ENCODE measurements at regions not wholly inside any gene's neighbourhood (a gene's known extent, or its start where the extent isn't known, plus 50 kb on each side); places are given as distances from the start of the nearest gene placed in this dataset.
A peak's percentile ranks its signal among the peaks of the same experiment; 100 is the strongest.

- Mint-ChIP-seq H3K4me1 (no peaks in the 10 kb centered on the region), H3K27ac (no peak overlapping the region)
- ATAC-seq (ENCODE audit: low read depth in 2 of 2): no peak
Observed at GRCh38 chr5:88515881-88516819, 247.5 kb upstream of the TMEM161B start.

GRCh38 chr5:88515068-88515467 is 246.4 kb upstream of the TMEM161B start:
- Histone ChIP-seq H3K9me3 (ENCODE audit: control insufficient read depth in 2 of 2, low read length in 2 of 2) (no peaks in the 10 kb centered on the region), H3K4me1 (ENCODE audit: control insufficient read depth, insufficient read depth, low read length, poor library complexity, severe bottlenecking) (no peaks in the 10 kb centered on the region), H3K27me3 (ENCODE audit: control insufficient read depth, insufficient read depth, low read length) (peaks cover 3% of the 10 kb centered on the region), H3K4me3 (ENCODE audit: low read depth, low read length) (no peak overlapping the region), H3K27ac (ENCODE audit: insufficient read depth, low read length, poor library complexity, severe bottlenecking) (no peak overlapping the region), H3K36me3 (ENCODE audit: control insufficient read depth, insufficient read depth, low read length) (no peaks in the 10 kb centered on the region)
- ATAC-seq (ENCODE audit: low read depth in 2 of 2) (no peak), DNase-seq (no peak)
- Mint-ChIP-seq H3K9me3 (peaks cover 0 to 9% (median 0%) of the 10 kb centered on the region in 7 donors), H3K27ac (no peak overlapping the region), H3K27me3 (peaks cover 4% of the 10 kb centered on the region), H3K36me3 (no peaks in the 10 kb centered on the region), H3K4me1 (no peaks in the 10 kb centered on the region), H3K4me3 (no peak overlapping the region)

More at GRCh38 chr5:88515881-88516819, 247.5 kb upstream of the TMEM161B start:
- no peak for DNase-seq
- Histone ChIP-seq H3K27ac (ENCODE audit: insufficient read depth, low read length, poor library complexity, severe bottlenecking) (no peak overlapping the region), H3K4me1 (ENCODE audit: control insufficient read depth, insufficient read depth, low read length, poor library complexity, severe bottlenecking) (no peaks in the 10 kb centered on the region), H3K36me3 (ENCODE audit: control insufficient read depth, insufficient read depth, low read length) (no peaks in the 10 kb centered on the region), H3K4me3 (ENCODE audit: low read depth, low read length) (no peak overlapping the region), H3K27me3 (ENCODE audit: control insufficient read depth, insufficient read depth, low read length) (peaks cover 3% of the 10 kb centered on the region), H3K9me3 (ENCODE audit: control insufficient read depth in 2 of 2, low read length in 2 of 2) (no peaks in the 10 kb centered on the region)
- Mint-ChIP-seq H3K4me3 (no peak overlapping the region), H3K36me3 (no peaks in the 10 kb centered on the region), H3K27me3 (peaks cover 4% of the 10 kb centered on the region), H3K9me3 (peaks cover 0 to 12% (median 0%) of the 10 kb centered on the region in 7 donors)

- Histone ChIP-seq H3K27ac (ENCODE audit: insufficient read depth, low read length, poor library complexity, severe bottlenecking) (no peak overlapping the region), H3K4me1 (ENCODE audit: control insufficient read depth, insufficient read depth, low read length, poor library complexity, severe bottlenecking) (no peaks in the 10 kb centered on the region), H3K9me3 (ENCODE audit: control insufficient read depth in 2 of 2, low read length in 2 of 2) (no peaks in the 10 kb centered on the region), H3K4me3 (ENCODE audit: low read depth, low read length) (no peak overlapping the region), H3K27me3 (ENCODE audit: control insufficient read depth, insufficient read depth, low read length) (peaks cover 5% of the 10 kb centered on the region), H3K36me3 (ENCODE audit: control insufficient read depth, insufficient read depth, low read length) (no peaks in the 10 kb centered on the region)
- no peak for ATAC-seq (ENCODE audit: low read depth in 2 of 2)
- no peaks in the 10 kb centered on the region for H3K36me3 Mint-ChIP-seq
- H3K4me3 Mint-ChIP-seq: no peak overlapping the region
- no peak overlapping the region for H3K27ac Mint-ChIP-seq
- H3K9me3 Mint-ChIP-seq: peaks cover 0 to 2% (median 0%) of the 10 kb centered on the region in 7 donors
- peaks cover 26% of the 10 kb centered on the region for H3K27me3 Mint-ChIP-seq
- no peak for DNase-seq
- no peaks in the 10 kb centered on the region for H3K4me1 Mint-ChIP-seq
Observed at GRCh38 chr5:88509403-88509802, 240.8 kb upstream of the TMEM161B start.

GRCh38 chr5:88507261-88507660 is 238.6 kb upstream of the TMEM161B start:
- no peak overlapping the region for H3K27ac Mint-ChIP-seq
- no peak overlapping the region for H3K27ac ChIP-seq (ENCODE audit: insufficient read depth, low read length, poor library complexity, severe bottlenecking)
- no peak for ATAC-seq (ENCODE audit: low read depth in 2 of 2)
- peaks cover 9% of the 10 kb centered on the region for H3K4me1 ChIP-seq (ENCODE audit: control insufficient read depth, insufficient read depth, low read length, poor library complexity, severe bottlenecking)
- H3K9me3 ChIP-seq (ENCODE audit: control insufficient read depth in 2 of 2, low read length in 2 of 2): no peaks in the 10 kb centered on the region
- peaks cover 0 to 5% (median 0%) of the 10 kb centered on the region in 7 donors for H3K9me3 Mint-ChIP-seq
- peaks cover 3% of the 10 kb centered on the region for H3K27me3 ChIP-seq (ENCODE audit: control insufficient read depth, insufficient read depth, low read length)
- H3K4me1 Mint-ChIP-seq: peaks cover 0 to 15% (median 7%) of the 10 kb centered on the region in 4 donors
- H3K36me3 ChIP-seq (ENCODE audit: control insufficient read depth, insufficient read depth, low read length): no peaks in the 10 kb centered on the region
- H3K4me3 ChIP-seq (ENCODE audit: low read depth, low read length): no peak overlapping the region
- DNase-seq: no peak
- H3K36me3 Mint-ChIP-seq: no peaks in the 10 kb centered on the region
- peaks cover 32% of the 10 kb centered on the region for H3K27me3 Mint-ChIP-seq
- H3K4me3 Mint-ChIP-seq: no peak overlapping the region

- DNase-seq: no peak
- no peak overlapping the region for H3K27ac ChIP-seq (ENCODE audit: insufficient read depth, low read length, poor library complexity, severe bottlenecking)
- no peaks in the 10 kb centered on the region for H3K9me3 ChIP-seq (ENCODE audit: control insufficient read depth in 2 of 2, low read length in 2 of 2)
- Mint-ChIP-seq H3K27me3 (peaks cover 27% of the 10 kb centered on the region), H3K27ac (peak overlapping the region in 1 of 3 donors; percentile 90), H3K4me3 (peak overlapping the region; percentile 78 to 97 (median 94)), H3K4me1 (peaks cover 0 to 24% (median 15%) of the 10 kb centered on the region in 4 donors), H3K36me3 (no peaks in the 10 kb centered on the region), H3K9me3 (peaks cover 0 to 5% (median 0%) of the 10 kb centered on the region in 7 donors)
- ATAC-seq (ENCODE audit: low read depth in 2 of 2): no peak
- peaks cover 9% of the 10 kb centered on the region for H3K4me1 ChIP-seq (ENCODE audit: control insufficient read depth, insufficient read depth, low read length, poor library complexity, severe bottlenecking)
- peak overlapping the region; percentile 93 for H3K4me3 ChIP-seq (ENCODE audit: low read depth, low read length)
- peaks cover 2% of the 10 kb centered on the region for H3K27me3 ChIP-seq (ENCODE audit: control insufficient read depth, insufficient read depth, low read length)
- H3K36me3 ChIP-seq (ENCODE audit: control insufficient read depth, insufficient read depth, low read length): no peaks in the 10 kb centered on the region
Observed at GRCh38 chr5:88503406-88503805, 234.8 kb upstream of the TMEM161B start.

- Mint-ChIP-seq H3K9me3 (peaks cover 0 to 5% (median 0%) of the 10 kb centered on the region in 7 donors), H3K4me3 (peak overlapping the region; percentile 78 to 97 (median 94)), H3K36me3 (no peaks in the 10 kb centered on the region), H3K4me1 (peaks cover 0 to 24% (median 15%) of the 10 kb centered on the region in 4 donors), H3K27ac (peak overlapping the region; percentile 90 to 97 (median 91)), H3K27me3 (peaks cover 23% of the 10 kb centered on the region)
- DNase-seq: peak in 1 of 3 donors; percentile 44
- H3K9me3 ChIP-seq (ENCODE audit: control insufficient read depth in 2 of 2, low read length in 2 of 2): no peaks in the 10 kb centered on the region
- H3K4me3 ChIP-seq (ENCODE audit: low read depth, low read length): peak overlapping the region; percentile 93
- H3K4me1 ChIP-seq (ENCODE audit: control insufficient read depth, insufficient read depth, low read length, poor library complexity, severe bottlenecking): peaks cover 9% of the 10 kb centered on the region
- H3K27ac ChIP-seq (ENCODE audit: insufficient read depth, low read length, poor library complexity, severe bottlenecking): peak overlapping the region; percentile 36
- H3K36me3 ChIP-seq (ENCODE audit: control insufficient read depth, insufficient read depth, low read length): no peaks in the 10 kb centered on the region
- H3K27me3 ChIP-seq (ENCODE audit: control insufficient read depth, insufficient read depth, low read length): peaks cover 2% of the 10 kb centered on the region
- ATAC-seq (ENCODE audit: low read depth in 2 of 2): no peak
Observed at GRCh38 chr5:88503041-88503345, 234.3 kb upstream of the TMEM161B start.

- peaks cover 23% of the 10 kb centered on the region for H3K27me3 Mint-ChIP-seq
- DNase-seq (peak in 2 of 3 donors; percentile 28 to 78), ATAC-seq (ENCODE audit: low read depth in 2 of 2) (peak; percentile 66 to 67)
- no peaks in the 10 kb centered on the region for H3K36me3 ChIP-seq (ENCODE audit: control insufficient read depth, insufficient read depth, low read length)
- H3K9me3 ChIP-seq (ENCODE audit: control insufficient read depth in 2 of 2, low read length in 2 of 2): no peaks in the 10 kb centered on the region
- H3K9me3 Mint-ChIP-seq: peaks cover 0 to 5% (median 0%) of the 10 kb centered on the region in 7 donors
- H3K4me3 Mint-ChIP-seq: peak overlapping the region; percentile 78 to 97 (median 94)
- peak overlapping the region; percentile 93 for H3K4me3 ChIP-seq (ENCODE audit: low read depth, low read length)
- peaks cover 2% of the 10 kb centered on the region for H3K27me3 ChIP-seq (ENCODE audit: control insufficient read depth, insufficient read depth, low read length)
- H3K36me3 Mint-ChIP-seq: no peaks in the 10 kb centered on the region
- peak overlapping the region; percentile 36 for H3K27ac ChIP-seq (ENCODE audit: insufficient read depth, low read length, poor library complexity, severe bottlenecking)
- peaks cover 9% of the 10 kb centered on the region for H3K4me1 ChIP-seq (ENCODE audit: control insufficient read depth, insufficient read depth, low read length, poor library complexity, severe bottlenecking)
- H3K4me1 Mint-ChIP-seq: peaks cover 0 to 24% (median 15%) of the 10 kb centered on the region in 4 donors
- H3K27ac Mint-ChIP-seq: peak overlapping the region; percentile 90 to 97 (median 91)
Observed at GRCh38 chr5:88502179-88503040, 233.8 kb upstream of the TMEM161B start.
